ENCODE measurements at regions not wholly inside any gene's neighbourhood (a gene's known extent, or its start where the extent isn't known, plus 50 kb on each side); places are given as distances from the start of the nearest gene placed in this dataset.

GRCh38 chr12:58761308-58761707 lies 159.0 kb downstream of the LRIG3 start:
- no peaks in the 10 kb centered on the region for H3K27me3 ChIP-seq (ENCODE audit: control insufficient read depth in 1 of 2, insufficient read depth in 2 of 2, low read length in 2 of 2)
- no peak overlapping the region for H3K27ac ChIP-seq (ENCODE audit: low read depth, low read length)

GRCh38 chr12:58764100-58764953 lies 156.0 kb downstream of the LRIG3 start:
- Histone ChIP-seq H3K4me1 (ENCODE audit: insufficient read depth, low read length) (peaks cover 21% of the 10 kb centered on the region), H3K9me3 (ENCODE audit: low read length) (no peaks in the 10 kb centered on the region), H3K4me3 (ENCODE audit: low read depth in 1 of 2, low read length in 2 of 2) (no peak overlapping the region)

More at GRCh38 chr12:58761308-58761707, 159.0 kb downstream of the LRIG3 start:
- H3K4me1 ChIP-seq (ENCODE audit: insufficient read depth, low read length), result peaks cover 17% of the 10 kb centered on the region
- no peaks in the 10 kb centered on the region for H3K36me3 ChIP-seq (ENCODE audit: insufficient read depth, low read length)
- no peak overlapping the region for H3K9ac ChIP-seq (ENCODE audit: low read length)
- H3K4me3 ChIP-seq (ENCODE audit: low read depth in 1 of 2, low read length in 2 of 2), result no peak overlapping the region
- H3K9me3 ChIP-seq (ENCODE audit: low read length), result no peaks in the 10 kb centered on the region

GRCh38 chr12:58765076-58765475 lies 155.2 kb downstream of the LRIG3 start:
- H3K36me3 ChIP-seq (ENCODE audit: insufficient read depth, low read length), result no peaks in the 10 kb centered on the region

More at GRCh38 chr12:58764100-58764953, 156.0 kb downstream of the LRIG3 start:
- no peaks in the 10 kb centered on the region for H3K36me3 ChIP-seq (ENCODE audit: insufficient read depth, low read length)
- H3K9ac ChIP-seq (ENCODE audit: low read length), result no peak overlapping the region
- H3K27ac ChIP-seq (ENCODE audit: low read depth, low read length), result no peak overlapping the region
- H3K27me3 ChIP-seq (ENCODE audit: control insufficient read depth in 1 of 2, insufficient read depth in 2 of 2, low read length in 2 of 2), result no peaks in the 10 kb centered on the region

GRCh38 chr12:58765653-58766512 lies 154.4 kb downstream of the LRIG3 start:
- peaks cover 21% of the 10 kb centered on the region for H3K4me1 ChIP-seq (ENCODE audit: insufficient read depth, low read length)
- H3K9ac ChIP-seq (ENCODE audit: low read length), result no peak overlapping the region
- H3K4me3 ChIP-seq (ENCODE audit: low read depth in 1 of 2, low read length in 2 of 2), result no peak overlapping the region
- H3K27ac ChIP-seq (ENCODE audit: low read depth, low read length), result no peak overlapping the region
- H3K9me3 ChIP-seq (ENCODE audit: low read length), result no peaks in the 10 kb centered on the region
- H3K36me3 ChIP-seq (ENCODE audit: insufficient read depth, low read length), result no peaks in the 10 kb centered on the region
- no peaks in the 10 kb centered on the region for H3K27me3 ChIP-seq (ENCODE audit: control insufficient read depth in 1 of 2, insufficient read depth in 2 of 2, low read length in 2 of 2)

More at GRCh38 chr12:58765076-58765475, 155.2 kb downstream of the LRIG3 start:
- Histone ChIP-seq H3K27me3 (ENCODE audit: control insufficient read depth in 1 of 2, insufficient read depth in 2 of 2, low read length in 2 of 2) (no peaks in the 10 kb centered on the region), H3K9ac (ENCODE audit: low read length) (no peak overlapping the region), H3K4me3 (ENCODE audit: low read depth in 1 of 2, low read length in 2 of 2) (no peak overlapping the region), H3K4me1 (ENCODE audit: insufficient read depth, low read length) (peaks cover 21% of the 10 kb centered on the region), H3K27ac (ENCODE audit: low read depth, low read length) (no peak overlapping the region), H3K9me3 (ENCODE audit: low read length) (no peaks in the 10 kb centered on the region)

- Histone ChIP-seq H3K36me3 (ENCODE audit: insufficient read depth, low read length) (no peaks in the 10 kb centered on the region), H3K27ac (ENCODE audit: low read depth, low read length) (no peak overlapping the region), H3K4me3 (ENCODE audit: low read depth in 1 of 2, low read length in 2 of 2) (no peak overlapping the region), H3K9ac (ENCODE audit: low read length) (no peak overlapping the region), H3K27me3 (ENCODE audit: control insufficient read depth in 1 of 2, insufficient read depth in 2 of 2, low read length in 2 of 2) (no peaks in the 10 kb centered on the region), H3K4me1 (ENCODE audit: insufficient read depth, low read length) (peaks cover 21% of the 10 kb centered on the region), H3K9me3 (ENCODE audit: low read length) (no peaks in the 10 kb centered on the region)
Measured at GRCh38 chr12:58766513-58766870, 153.8 kb downstream of the LRIG3 start.

GRCh38 chr12:58767496-58767895 lies 152.8 kb downstream of the LRIG3 start:
- Histone ChIP-seq H3K9ac (ENCODE audit: low read length) (no peak overlapping the region), H3K9me3 (ENCODE audit: low read length) (no peaks in the 10 kb centered on the region), H3K36me3 (ENCODE audit: insufficient read depth, low read length) (no peaks in the 10 kb centered on the region), H3K4me3 (ENCODE audit: low read depth in 1 of 2, low read length in 2 of 2) (no peak overlapping the region), H3K27me3 (ENCODE audit: control insufficient read depth in 1 of 2, insufficient read depth in 2 of 2, low read length in 2 of 2) (no peaks in the 10 kb centered on the region), H3K4me1 (ENCODE audit: insufficient read depth, low read length) (peaks cover 21% of the 10 kb centered on the region), H3K27ac (ENCODE audit: low read depth, low read length) (no peak overlapping the region)

GRCh38 chr12:58773986-58774385 lies 146.3 kb downstream of the LRIG3 start:
- H3K4me3 ChIP-seq (ENCODE audit: low read depth in 1 of 2, low read length in 2 of 2), result no peak overlapping the region
- H3K9me3 ChIP-seq (ENCODE audit: low read length), result no peaks in the 10 kb centered on the region
- no peaks in the 10 kb centered on the region for H3K36me3 ChIP-seq (ENCODE audit: insufficient read depth, low read length)
- H3K9ac ChIP-seq (ENCODE audit: low read length), result no peak overlapping the region
- H3K27me3 ChIP-seq (ENCODE audit: control insufficient read depth in 1 of 2, insufficient read depth in 2 of 2, low read length in 2 of 2), result no peaks in the 10 kb centered on the region
- no peaks in the 10 kb centered on the region for H3K4me1 ChIP-seq (ENCODE audit: insufficient read depth, low read length)
- H3K27ac ChIP-seq (ENCODE audit: low read depth, low read length), result no peak overlapping the region

- Histone ChIP-seq H3K27ac (ENCODE audit: low read depth, low read length) (no peak overlapping the region), H3K9ac (ENCODE audit: low read length) (no peak overlapping the region), H3K4me3 (ENCODE audit: low read depth in 1 of 2, low read length in 2 of 2) (no peak overlapping the region), H3K4me1 (ENCODE audit: insufficient read depth, low read length) (no peaks in the 10 kb centered on the region), H3K36me3 (ENCODE audit: insufficient read depth, low read length) (no peaks in the 10 kb centered on the region), H3K27me3 (ENCODE audit: control insufficient read depth in 1 of 2, insufficient read depth in 2 of 2, low read length in 2 of 2) (no peaks in the 10 kb centered on the region), H3K9me3 (ENCODE audit: low read length) (no peaks in the 10 kb centered on the region)
Measured at GRCh38 chr12:58774731-58775130, 145.6 kb downstream of the LRIG3 start.

- H3K9ac ChIP-seq (ENCODE audit: low read length), result no peak overlapping the region
- no peaks in the 10 kb centered on the region for H3K9me3 ChIP-seq (ENCODE audit: low read length)
- H3K27ac ChIP-seq (ENCODE audit: low read depth, low read length), result no peak overlapping the region
- no peaks in the 10 kb centered on the region for H3K4me1 ChIP-seq (ENCODE audit: insufficient read depth, low read length)
- H3K4me3 ChIP-seq (ENCODE audit: low read depth in 1 of 2, low read length in 2 of 2), result no peak overlapping the region
- no peaks in the 10 kb centered on the region for H3K36me3 ChIP-seq (ENCODE audit: insufficient read depth, low read length)
- no peaks in the 10 kb centered on the region for H3K27me3 ChIP-seq (ENCODE audit: control insufficient read depth in 1 of 2, insufficient read depth in 2 of 2, low read length in 2 of 2)
Measured at GRCh38 chr12:58775396-58775795, 144.9 kb downstream of the LRIG3 start.

GRCh38 chr12:58776144-58776543 lies 144.2 kb downstream of the LRIG3 start:
- no peaks in the 10 kb centered on the region for H3K9me3 ChIP-seq (ENCODE audit: low read length)
- H3K27me3 ChIP-seq (ENCODE audit: control insufficient read depth in 1 of 2, insufficient read depth in 2 of 2, low read length in 2 of 2), result no peaks in the 10 kb centered on the region
- no peak overlapping the region for H3K27ac ChIP-seq (ENCODE audit: low read depth, low read length)
- H3K4me3 ChIP-seq (ENCODE audit: low read depth in 1 of 2, low read length in 2 of 2), result no peak overlapping the region
- no peaks in the 10 kb centered on the region for H3K36me3 ChIP-seq (ENCODE audit: insufficient read depth, low read length)
- H3K4me1 ChIP-seq (ENCODE audit: insufficient read depth, low read length), result no peaks in the 10 kb centered on the region
- no peak overlapping the region for H3K9ac ChIP-seq (ENCODE audit: low read length)

- H3K9me3 ChIP-seq (ENCODE audit: low read length), result no peaks in the 10 kb centered on the region
- H3K4me3 ChIP-seq (ENCODE audit: low read depth in 1 of 2, low read length in 2 of 2), result no peak overlapping the region
- no peaks in the 10 kb centered on the region for H3K4me1 ChIP-seq (ENCODE audit: insufficient read depth, low read length)
- H3K9ac ChIP-seq (ENCODE audit: low read length), result no peak overlapping the region
- no peak overlapping the region for H3K27ac ChIP-seq (ENCODE audit: low read depth, low read length)
- no peaks in the 10 kb centered on the region for H3K27me3 ChIP-seq (ENCODE audit: control insufficient read depth in 1 of 2, insufficient read depth in 2 of 2, low read length in 2 of 2)
- no peaks in the 10 kb centered on the region for H3K36me3 ChIP-seq (ENCODE audit: insufficient read depth, low read length)
Measured at GRCh38 chr12:58777815-58778214, 142.5 kb downstream of the LRIG3 start.
